ENCODE measurements at regions not wholly inside any gene's neighbourhood (a gene's known extent, or its start where the extent isn't known, plus 50 kb on each side); places are given as distances from the start of the nearest gene placed in this dataset.

DNA sequence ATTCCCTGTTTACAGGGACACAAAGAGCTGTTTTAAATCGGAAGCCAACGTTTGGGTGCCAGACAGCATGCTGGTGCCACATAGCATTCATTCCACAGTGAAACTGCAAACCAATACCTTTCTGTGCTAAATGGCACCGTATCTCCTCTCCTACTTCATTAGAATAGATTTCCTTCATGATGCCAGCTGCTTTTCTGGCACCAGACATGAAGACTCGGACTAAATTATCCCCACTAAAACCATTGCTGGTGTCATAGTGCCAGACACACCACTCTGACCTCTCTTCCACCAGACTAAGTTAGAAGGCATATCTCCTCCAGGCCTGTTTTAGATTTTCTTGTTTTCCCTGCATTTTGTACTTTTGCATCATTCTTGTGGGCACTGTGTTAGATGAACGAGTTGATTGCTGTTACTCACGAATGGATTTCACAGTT lies 155.1 kb downstream of the ETV1 start:
- DNase-seq (ENCODE audit: low spot score): no peak

DNA sequence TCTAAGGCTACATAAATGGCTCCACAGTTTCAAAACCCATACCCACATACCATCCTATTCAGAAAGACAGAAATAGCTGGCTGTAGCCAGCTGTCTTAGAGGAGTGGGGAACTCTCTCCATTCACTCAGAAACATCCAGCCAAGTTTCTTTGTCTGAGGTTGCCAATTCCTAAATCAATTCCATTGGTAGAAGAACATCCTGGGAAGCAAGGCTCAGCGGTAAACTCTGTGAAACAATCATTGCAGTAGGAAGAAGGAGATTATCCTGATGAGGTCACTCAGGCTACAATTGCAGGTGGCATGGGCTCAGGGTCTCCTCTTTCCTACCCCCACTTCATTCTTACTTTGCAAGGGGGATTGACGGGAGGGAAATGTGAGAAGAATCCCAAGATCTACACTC lies 154.0 kb downstream of the ETV1 start:
- DNase-seq (ENCODE audit: low spot score): no peak

DNA sequence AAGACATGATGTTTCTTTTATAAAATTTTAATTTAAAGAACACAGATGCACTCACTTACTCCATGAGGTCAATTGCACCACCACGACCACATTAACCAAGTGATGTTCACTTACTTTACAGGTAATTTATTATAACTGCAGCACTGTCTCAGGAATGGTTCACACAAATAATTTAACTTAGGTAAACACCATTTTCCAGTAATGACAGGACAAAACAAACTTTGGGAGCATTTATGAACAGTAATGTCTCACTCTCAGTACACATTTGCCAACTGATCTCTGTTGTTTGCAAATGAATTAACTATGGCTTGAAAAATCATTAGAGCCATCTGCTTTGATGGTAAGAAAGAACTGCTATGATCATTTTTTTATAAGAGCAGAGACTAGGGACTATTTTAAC lies 150.4 kb downstream of the ETV1 start:
- no peak for DNase-seq (ENCODE audit: low spot score)

Small RNAs in the stretch of these regions (small RNA-seq; reads per million reads assigned to genes)
- 0.03 to 0.84 reads per million in 2 experiments for gene RN7SKP228

Data from SK-N-DZ (cell line).